Tibial nerve (tissue), 3 donors: ENCODE measurements at regions not wholly inside any gene's neighbourhood (a gene's known extent, or its start where the extent isn't known, plus 50 kb on each side); places are given as distances from the start of the nearest gene placed in this dataset.

Source experiments
- CTCF ChIP-seq, 5 experiments: fragments of 200-600 bp in 3 of 5; fragments of 450-650 bp in 2 of 5; sonication (generic) in 3 of 5; IDR thresholded peaks; one replicate each; pipeline ENCODE4 v1.5.1; 2016 to 2019; ENCODE audit warnings: antibody characterized with exemption in 5 of 5, mild to moderate bottlenecking in 3 of 5, moderate library complexity in 2 of 5
- POLR2A ChIP-seq, 2 donors: fragments of 450-650 bp; IDR thresholded peaks; one replicate each; pipeline ENCODE4 v1.6.1; 2017; ENCODE audit warnings: antibody characterized with exemption in 2 of 2, mild to moderate bottlenecking in 2 of 2, moderate library complexity in 2 of 2

GRCh38 chr15:53351373-53351772 lies 408.1 kb downstream of the WDR72 start:
- no peak for TF ChIP-seq POLR2A (IDR thresholded peaks at IDR 0.05)
- TF ChIP-seq CTCF (IDR thresholded peaks at IDR 0.05), result no peak
